SK-N-SH treated with all-trans-retinoic acid at 6 μM for 48 hours (cell line): ENCODE measurements at regions not wholly inside any gene's neighbourhood (a gene's known extent, or its start where the extent isn't known, plus 50 kb on each side); places are given as distances from the start of the nearest gene placed in this dataset.

Source experiments
- ATAC-seq: fragments of 200-7000 bp; cut with Tn5 transposase; 3 replicates; pipeline ENCODE4 v1.9.1; 2020; ENCODE audit warnings: mild to moderate bottlenecking, moderate library complexity
- ARNTL ChIP-seq: fragments of 450-650 bp; formaldehyde crosslinking; IDR thresholded peaks from 2 replicates; pipeline ENCODE4 v1.5.0; 2020; ENCODE audit warnings: low read depth, mild to moderate bottlenecking, moderate library complexity, borderline replicate concordance
- BACH2 ChIP-seq: fragments of 250-450 bp; sonication (Bioruptor Pico); IDR thresholded peaks from 2 replicates; pipeline ENCODE4 v1.9.0; 2021; ENCODE audit warnings: mild to moderate bottlenecking, borderline replicate concordance
- CREB5 ChIP-seq: fragments of 250-450 bp; sonication (Bioruptor Pico); IDR thresholded peaks from 2 replicates; pipeline ENCODE4 v1.5.1; 2020; ENCODE audit warnings: low read depth, mild to moderate bottlenecking, moderate library complexity
- ESRRG ChIP-seq: fragments of 250-450 bp; sonication (Bioruptor Pico); IDR thresholded peaks from 2 replicates; pipeline ENCODE4 v1.6.1; 2021; ENCODE audit warnings: mild to moderate bottlenecking
- GLIS3 ChIP-seq: fragments of 250-450 bp; sonication (Bioruptor Pico); IDR thresholded peaks from 2 replicates; pipeline ENCODE4 v1.5.0; 2020; ENCODE audit warnings: mild to moderate bottlenecking, moderate library complexity
- OSR1 ChIP-seq: fragments of 250-450 bp; sonication (Bioruptor Pico); IDR thresholded peaks from 2 replicates; pipeline ENCODE4 v1.8.0; 2022; ENCODE audit warnings: moderate library complexity, mild to moderate bottlenecking, inconsistent platforms
- PPARA ChIP-seq: fragments of 250-450 bp; sonication (Bioruptor Pico); IDR thresholded peaks from 2 replicates; pipeline ENCODE4 v1.5.0; 2020; ENCODE audit warnings: mild to moderate bottlenecking, borderline replicate concordance
- RARB ChIP-seq: fragments of 250-450 bp; sonication (Bioruptor Pico); IDR thresholded peaks from 2 replicates; pipeline ENCODE4 v1.8.0; 2021; ENCODE audit warnings: mild to moderate bottlenecking, moderate library complexity
- SNAI2 ChIP-seq: fragments of 250-450 bp; sonication (Bioruptor Pico); IDR thresholded peaks from 2 replicates; pipeline ENCODE4 v1.5.0; 2020; ENCODE audit warnings: mild to moderate bottlenecking, moderate library complexity
- TCF4 ChIP-seq: fragments of 250-450 bp; sonication (Bioruptor Pico); IDR thresholded peaks from 2 replicates; pipeline ENCODE4 v1.8.0; 2021; ENCODE audit warnings: mild to moderate bottlenecking, moderate library complexity, borderline replicate concordance
- TOX ChIP-seq: fragments of 250-450 bp; sonication (Bioruptor Pico); IDR thresholded peaks from 2 replicates; pipeline ENCODE4 v1.8.0; 2021; ENCODE audit warnings: mild to moderate bottlenecking, moderate library complexity, borderline replicate concordance
- ZC3H10 ChIP-seq: fragments of 250-450 bp; sonication (Bioruptor Pico); IDR thresholded peaks from 2 replicates; pipeline ENCODE4 v1.5.1; 2021; ENCODE audit warnings: mild to moderate bottlenecking, moderate library complexity
- ZFP30 ChIP-seq: fragments of 450-650 bp; formaldehyde crosslinking; IDR thresholded peaks from 2 replicates; pipeline ENCODE4 v1.5.0; 2022; ENCODE audit warnings: mild to moderate bottlenecking, moderate library complexity
- ZNF565 ChIP-seq: fragments of 450-650 bp; formaldehyde crosslinking; conservative IDR thresholded peaks from 2 replicates; pipeline ENCODE4 v1.5.0; 2020; ENCODE audit warnings: low read depth, mild to moderate bottlenecking, moderate library complexity
- TF ChIP-seq, protein P1 (sequence below): fragments of 250-450 bp; sonication (Bioruptor Pico); IDR thresholded peaks from 2 replicates; pipeline ENCODE4 v1.8.0; 2020; ENCODE audit warnings: mild to moderate bottlenecking, moderate library complexity, borderline replicate concordance
- TF ChIP-seq, protein P2 (sequence below): fragments of 250-450 bp; sonication (Bioruptor Pico); IDR thresholded peaks from 2 replicates; pipeline ENCODE4 v1.5.0; 2020; ENCODE audit warnings: mild to moderate bottlenecking, moderate library complexity
- TF ChIP-seq, protein P3 (sequence below): fragments of 250-450 bp; sonication (Bioruptor Pico); IDR thresholded peaks from 2 replicates; pipeline ENCODE4 v1.5.1; 2021; ENCODE audit warnings: mild to moderate bottlenecking, moderate library complexity

DNA sequence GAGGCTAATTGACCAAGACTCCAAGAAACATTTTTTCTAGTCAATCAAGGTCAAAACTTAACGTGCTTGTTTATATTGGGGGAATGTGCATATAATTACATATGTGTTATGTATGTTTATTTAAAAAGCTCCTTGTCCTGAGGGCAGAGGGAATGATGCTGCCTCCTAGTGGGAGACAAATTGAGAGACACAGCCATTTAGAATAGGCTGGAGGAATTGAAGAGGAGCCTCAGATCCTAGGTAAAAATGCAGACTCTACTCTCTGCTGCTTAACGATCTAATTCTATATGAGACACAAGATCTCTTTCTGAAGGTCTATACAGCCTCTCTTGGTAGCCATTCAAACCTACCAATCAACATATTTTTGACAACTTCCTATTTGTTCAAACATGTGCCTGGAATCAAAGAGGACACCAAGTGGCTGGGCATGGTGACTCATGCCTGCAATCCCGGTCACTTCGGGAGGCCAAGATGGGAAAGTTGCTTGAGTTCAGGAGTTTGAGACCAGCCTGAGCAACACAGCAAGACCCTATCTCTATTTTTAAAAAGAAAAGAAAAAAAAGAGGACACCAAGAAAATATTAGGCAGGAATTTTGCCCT lies 136.6 kb upstream of the ZNF648 start:
- no peak for ATAC-seq
- TF ChIP-seq, protein P1, sequence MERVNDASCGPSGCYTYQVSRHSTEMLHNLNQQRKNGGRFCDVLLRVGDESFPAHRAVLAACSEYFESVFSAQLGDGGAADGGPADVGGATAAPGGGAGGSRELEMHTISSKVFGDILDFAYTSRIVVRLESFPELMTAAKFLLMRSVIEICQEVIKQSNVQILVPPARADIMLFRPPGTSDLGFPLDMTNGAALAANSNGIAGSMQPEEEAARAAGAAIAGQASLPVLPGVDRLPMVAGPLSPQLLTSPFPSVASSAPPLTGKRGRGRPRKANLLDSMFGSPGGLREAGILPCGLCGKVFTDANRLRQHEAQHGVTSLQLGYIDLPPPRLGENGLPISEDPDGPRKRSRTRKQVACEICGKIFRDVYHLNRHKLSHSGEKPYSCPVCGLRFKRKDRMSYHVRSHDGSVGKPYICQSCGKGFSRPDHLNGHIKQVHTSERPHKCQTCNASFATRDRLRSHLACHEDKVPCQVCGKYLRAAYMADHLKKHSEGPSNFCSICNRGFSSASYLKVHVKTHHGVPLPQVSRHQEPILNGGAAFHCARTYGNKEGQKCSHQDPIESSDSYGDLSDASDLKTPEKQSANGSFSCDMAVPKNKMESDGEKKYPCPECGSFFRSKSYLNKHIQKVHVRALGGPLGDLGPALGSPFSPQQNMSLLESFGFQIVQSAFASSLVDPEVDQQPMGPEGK (CRISPR knock-in tag), result no peak
- TF ChIP-seq, protein P2, sequence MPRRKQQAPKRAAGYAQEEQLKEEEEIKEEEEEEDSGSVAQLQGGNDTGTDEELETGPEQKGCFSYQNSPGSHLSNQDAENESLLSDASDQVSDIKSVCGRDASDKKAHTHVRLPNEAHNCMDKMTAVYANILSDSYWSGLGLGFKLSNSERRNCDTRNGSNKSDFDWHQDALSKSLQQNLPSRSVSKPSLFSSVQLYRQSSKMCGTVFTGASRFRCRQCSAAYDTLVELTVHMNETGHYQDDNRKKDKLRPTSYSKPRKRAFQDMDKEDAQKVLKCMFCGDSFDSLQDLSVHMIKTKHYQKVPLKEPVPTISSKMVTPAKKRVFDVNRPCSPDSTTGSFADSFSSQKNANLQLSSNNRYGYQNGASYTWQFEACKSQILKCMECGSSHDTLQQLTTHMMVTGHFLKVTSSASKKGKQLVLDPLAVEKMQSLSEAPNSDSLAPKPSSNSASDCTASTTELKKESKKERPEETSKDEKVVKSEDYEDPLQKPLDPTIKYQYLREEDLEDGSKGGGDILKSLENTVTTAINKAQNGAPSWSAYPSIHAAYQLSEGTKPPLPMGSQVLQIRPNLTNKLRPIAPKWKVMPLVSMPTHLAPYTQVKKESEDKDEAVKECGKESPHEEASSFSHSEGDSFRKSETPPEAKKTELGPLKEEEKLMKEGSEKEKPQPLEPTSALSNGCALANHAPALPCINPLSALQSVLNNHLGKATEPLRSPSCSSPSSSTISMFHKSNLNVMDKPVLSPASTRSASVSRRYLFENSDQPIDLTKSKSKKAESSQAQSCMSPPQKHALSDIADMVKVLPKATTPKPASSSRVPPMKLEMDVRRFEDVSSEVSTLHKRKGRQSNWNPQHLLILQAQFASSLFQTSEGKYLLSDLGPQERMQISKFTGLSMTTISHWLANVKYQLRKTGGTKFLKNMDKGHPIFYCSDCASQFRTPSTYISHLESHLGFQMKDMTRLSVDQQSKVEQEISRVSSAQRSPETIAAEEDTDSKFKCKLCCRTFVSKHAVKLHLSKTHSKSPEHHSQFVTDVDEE (CRISPR knock-in tag), result no peak
- TF ChIP-seq ZC3H10 (CRISPR knock-in tag) (no peak), GLIS3 (CRISPR knock-in tag) (no peak), CREB5 (no peak), TOX (CRISPR knock-in tag) (no peak), ZNF565 (CRISPR knock-in tag) (no peak), ESRRG (no peak), PPARA (no peak), OSR1 (CRISPR knock-in tag) (no peak), SNAI2 (no peak)

DNA sequence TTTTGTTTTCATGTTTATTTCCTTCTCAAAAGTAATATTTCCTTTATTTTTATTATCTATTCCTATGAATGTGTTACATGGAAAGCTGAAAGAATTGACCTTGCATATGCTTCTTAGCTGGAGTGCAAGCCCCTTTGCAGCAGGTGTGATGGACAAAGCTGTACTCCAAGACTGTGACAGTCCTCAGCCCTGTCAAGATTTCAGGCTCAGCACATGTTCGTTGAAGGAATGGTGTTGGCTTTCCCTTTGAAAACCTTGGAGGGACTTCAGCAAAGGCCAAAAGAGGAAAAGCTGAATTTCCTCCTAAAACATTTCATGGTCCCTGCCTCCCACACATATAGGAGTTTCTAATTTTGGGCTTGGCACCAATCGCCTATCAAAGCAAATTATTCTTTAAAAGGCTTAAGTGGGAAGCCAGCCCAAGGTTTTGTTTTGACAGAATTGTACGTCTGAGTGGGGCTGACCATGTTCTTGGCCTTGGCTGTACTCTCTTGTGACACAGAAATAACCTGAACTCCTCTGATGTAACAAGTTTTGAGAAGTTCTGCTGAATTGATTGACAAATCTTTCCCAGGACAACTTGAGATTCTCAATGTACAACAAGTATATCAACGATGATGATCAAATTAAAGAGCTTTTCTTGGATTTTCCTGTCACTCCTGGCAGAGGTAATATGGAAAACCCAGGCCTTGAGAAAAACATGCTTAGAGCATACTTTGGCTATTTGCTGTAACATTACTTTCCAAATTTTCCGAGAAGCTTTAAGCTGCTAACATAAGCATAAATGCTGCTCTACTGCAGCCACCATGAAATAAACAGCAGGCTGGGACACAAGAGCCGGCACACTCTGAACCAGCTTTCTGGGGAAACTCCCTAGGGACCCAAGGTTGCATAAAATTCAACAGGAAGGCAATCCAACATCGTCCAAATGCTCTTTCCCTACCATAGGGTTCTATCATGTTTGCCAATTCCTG lies 135.7 kb upstream of the ZNF648 start:
- TF ChIP-seq CREB5 (no peak), PPARA (no peak), ZFP30 (CRISPR knock-in tag) (no peak)
- no peak for ATAC-seq

DNA sequence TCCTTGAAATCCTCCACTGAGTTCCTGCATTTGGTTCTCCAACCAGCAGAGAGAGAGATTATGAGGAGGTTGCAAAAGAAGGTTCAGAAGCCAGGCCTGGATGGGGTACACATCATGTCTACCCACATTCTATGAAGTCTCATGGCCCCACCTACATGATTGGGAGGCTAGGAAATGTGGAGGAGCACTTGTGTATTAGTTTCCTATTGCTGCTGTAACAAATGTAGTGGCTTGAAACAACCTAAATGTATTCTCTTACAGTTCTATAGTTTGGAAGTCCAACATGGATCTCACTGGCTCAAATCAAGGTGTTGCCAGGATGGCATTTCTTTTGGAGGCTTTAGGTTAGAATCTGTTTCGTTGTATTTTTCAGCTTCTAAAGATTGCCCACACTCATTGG lies 134.2 kb upstream of the ZNF648 start:
- no peak for ATAC-seq

GRCh38 chr1:182193908-182194550 lies 132.5 kb upstream of the ZNF648 start:
- TF ChIP-seq, protein P2 (CRISPR knock-in tag), result no peak
- TF ChIP-seq GLIS3 (CRISPR knock-in tag) (no peak), SNAI2 (no peak), TCF4 (no peak), ZNF565 (CRISPR knock-in tag) (no peak), RARB (CRISPR knock-in tag) (no peak), CREB5 (no peak), TOX (CRISPR knock-in tag) (no peak), BACH2 (no peak)
- TF ChIP-seq, protein P3, sequence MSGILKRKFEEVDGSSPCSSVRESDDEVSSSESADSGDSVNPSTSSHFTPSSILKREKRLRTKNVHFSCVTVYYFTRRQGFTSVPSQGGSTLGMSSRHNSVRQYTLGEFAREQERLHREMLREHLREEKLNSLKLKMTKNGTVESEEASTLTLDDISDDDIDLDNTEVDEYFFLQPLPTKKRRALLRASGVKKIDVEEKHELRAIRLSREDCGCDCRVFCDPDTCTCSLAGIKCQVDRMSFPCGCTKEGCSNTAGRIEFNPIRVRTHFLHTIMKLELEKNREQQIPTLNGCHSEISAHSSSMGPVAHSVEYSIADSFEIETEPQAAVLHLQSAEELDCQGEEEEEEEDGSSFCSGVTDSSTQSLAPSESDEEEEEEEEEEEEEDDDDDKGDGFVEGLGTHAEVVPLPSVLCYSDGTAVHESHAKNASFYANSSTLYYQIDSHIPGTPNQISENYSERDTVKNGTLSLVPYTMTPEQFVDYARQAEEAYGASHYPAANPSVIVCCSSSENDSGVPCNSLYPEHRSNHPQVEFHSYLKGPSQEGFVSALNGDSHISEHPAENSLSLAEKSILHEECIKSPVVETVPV (CRISPR knock-in tag), result no peak
- TF ChIP-seq, protein P1 (CRISPR knock-in tag), result no peak
- ATAC-seq, result no peak

More for the DNA sequence above, 134.2 kb upstream of the ZNF648 start:
- TF ChIP-seq ARNTL, result no peak
- TF ChIP-seq, all 23 proteins: peak for 0
